IMR-90 (cell line): ENCODE measurements at regions not wholly inside any gene's neighbourhood (a gene's known extent, or its start where the extent isn't known, plus 50 kb on each side); places are given as distances from the start of the nearest gene placed in this dataset.

Experiments
- ATAC-seq: fragments of 200-7000 bp; cut with Tn5 transposase; 2 replicates; pipeline ENCODE4 v1.9.1; 2020; ENCODE audit warnings: low read depth, mild to moderate bottlenecking, moderate library complexity
- BruUV-seq: library from RNA; stranded (reverse); fragments of 400-500 nt; replicated peaks from 2 replicates; lab custom pipeline; 2021; lab: Mats Ljungman, UMichigan
- CTCF ChIA-PET: fragments of 300-600 bp; formaldehyde crosslinking; extraction: SDS; loops from one replicate; lab custom pipeline; 2021; ENCODE audit warnings: antibody characterized with exemption; lab: Yijun Ruan, JAX
- POLR2A ChIA-PET: fragments of 300-600 bp; sonication (Branson Sonifier 250); formaldehyde crosslinking; loops from one replicate; lab custom pipeline; 2022; ENCODE audit warnings: antibody characterized with exemption; ENCODE audit not compliant: unreplicated experiment; lab: Charles Lee
- DNase-seq: peaks from one replicate; pipeline ENCODE4 v3.0.0; 2013
- H2AFZ ChIP-seq: replicated peaks from 2 replicates; pipeline ENCODE3; 2013; ENCODE audit warnings: low read length, mild to moderate bottlenecking; ENCODE audit not compliant: poor library complexity
- H2AK5ac ChIP-seq: 2 replicates; pipeline ENCODE4 v1.6.1; 2013; ENCODE audit warnings: low read depth, low read length, inconsistent platforms
- H2AK9ac ChIP-seq: replicated peaks from 2 replicates; pipeline ENCODE3; 2013; ENCODE audit warnings: mild to moderate bottlenecking, low read depth, low read length, moderate library complexity; ENCODE audit not compliant: poor library complexity
- H2BK120ac ChIP-seq: 2 replicates; pipeline ENCODE4 v1.6.1; 2013; ENCODE audit warnings: low read depth, low read length, inconsistent platforms
- H2BK15ac ChIP-seq: 3 replicates; pipeline ENCODE4 v1.6.1; 2013; ENCODE audit warnings: low read depth, low read length, inconsistent platforms
- H2BK20ac ChIP-seq: 2 replicates; pipeline ENCODE4 v1.6.1; 2013; ENCODE audit warnings: low read depth, mild to moderate bottlenecking, inconsistent platforms, low read length, moderate library complexity
- H2BK5ac ChIP-seq: 2 replicates; pipeline ENCODE4 v1.6.1; 2013; ENCODE audit warnings: mild to moderate bottlenecking, low read depth, low read length, inconsistent platforms; ENCODE audit not compliant: poor library complexity, severe bottlenecking
- H3K14ac ChIP-seq: replicated peaks from 2 replicates; pipeline ENCODE4 v1.6.1; 2013; ENCODE audit warnings: low read depth, low read length, inconsistent platforms
- H3K18ac ChIP-seq: 2 replicates; pipeline ENCODE4 v1.6.1; 2013; ENCODE audit warnings: low read depth, low read length, control low read depth
- H3K23ac ChIP-seq: 2 replicates; pipeline ENCODE4 v1.6.1; 2013; ENCODE audit warnings: low read depth, low read length, inconsistent platforms
- H3K27ac ChIP-seq: 2 replicates; pipeline ENCODE4 v1.5.1; 2013; ENCODE audit warnings: mild to moderate bottlenecking, control low read depth, low read length; ENCODE audit not compliant: insufficient read depth
- H3K27me3 ChIP-seq: 2 replicates; pipeline ENCODE4 v1.6.1; 2013; ENCODE audit warnings: low read length; ENCODE audit not compliant: control insufficient read depth, insufficient read depth
- H3K36me3 ChIP-seq: 2 replicates; pipeline ENCODE4 v1.6.1; 2013; ENCODE audit warnings: low read length, mixed read lengths; ENCODE audit not compliant: control insufficient read depth, insufficient read depth
- H3K4ac ChIP-seq: 2 replicates; pipeline ENCODE4 v1.6.1; 2013; ENCODE audit warnings: low read depth, low read length, inconsistent platforms
- H3K4me1 ChIP-seq: 2 replicates; pipeline ENCODE4 v1.6.1; 2013; ENCODE audit warnings: low read length, mixed read lengths; ENCODE audit not compliant: control insufficient read depth, insufficient read depth
- H3K4me2 ChIP-seq: 2 replicates; pipeline ENCODE4 v1.6.1; 2013; ENCODE audit warnings: low read depth, mild to moderate bottlenecking, control low read depth, low read length, moderate library complexity
- H3K4me3 ChIP-seq: 2 replicates; pipeline ENCODE4 v1.5.1; 2013; ENCODE audit warnings: low read depth, mild to moderate bottlenecking, control low read depth, low read length, moderate library complexity; ENCODE audit not compliant: insufficient read depth
- H3K56ac ChIP-seq: 2 replicates; pipeline ENCODE4 v1.6.1; 2013; ENCODE audit warnings: low read length, inconsistent platforms; ENCODE audit not compliant: insufficient read depth; ENCODE audit errors: extremely low read depth
- H3K79me1 ChIP-seq, 2 experiments: 2 replicates each; pipeline ENCODE4 v1.6.1; 2013; ENCODE audit warnings: low read length in 2 of 2, inconsistent platforms in 1 of 2, low read depth in 1 of 2
- H3K9ac ChIP-seq: 2 replicates; pipeline ENCODE4 v1.6.1; 2013; ENCODE audit warnings: low read depth, low read length, control low read depth
- H3K9me1 ChIP-seq: 2 replicates; pipeline ENCODE4 v1.6.1; 2013; ENCODE audit warnings: low read length, inconsistent platforms; ENCODE audit not compliant: insufficient read depth
- H3K9me3 ChIP-seq: 2 replicates; pipeline ENCODE4 v1.6.1; 2013; ENCODE audit warnings: low read length; ENCODE audit not compliant: control insufficient read depth, insufficient read depth
- H4K20me1 ChIP-seq: 2 replicates; pipeline ENCODE4 v1.6.1; 2013; ENCODE audit warnings: low read length, inconsistent platforms; ENCODE audit not compliant: insufficient read depth
- H4K5ac ChIP-seq: 2 replicates; pipeline ENCODE4 v1.6.1; 2013; ENCODE audit warnings: mild to moderate bottlenecking, low read depth, low read length, control low read depth
- H4K8ac ChIP-seq, 2 experiments: 2 replicates each; pipeline ENCODE4 v1.6.1; 2013; ENCODE audit warnings: low read depth in 2 of 2, low read length in 2 of 2, control low read depth in 1 of 2, inconsistent platforms in 1 of 2
- H4K91ac ChIP-seq: 2 replicates; pipeline ENCODE4 v1.6.1; 2013; ENCODE audit warnings: low read depth, low read length, inconsistent platforms; ENCODE audit not compliant: insufficient read depth
- BHLHE40 ChIP-seq: fragments of 150-350 bp; IDR thresholded peaks from 2 replicates; pipeline ENCODE4 v1.6.1; 2016; ENCODE audit warnings: mild to moderate bottlenecking, low read depth, low read length
- CEBPB ChIP-seq: IDR thresholded peaks from 2 replicates; pipeline ENCODE4 v1.6.1; 2012; ENCODE audit warnings: low read depth, low read length, improper control_type of control experiment
- CHD1 ChIP-seq: IDR thresholded peaks from 2 replicates; pipeline ENCODE4 v1.6.1; 2012; ENCODE audit warnings: low read depth, low read length, improper control_type of control experiment
- FOS ChIP-seq: fragments of 150-350 bp; IDR thresholded peaks from 2 replicates; pipeline ENCODE4 v1.6.1; 2016; ENCODE audit warnings: low read depth, low read length
- MAFK ChIP-seq: IDR thresholded peaks from 2 replicates; pipeline ENCODE4 v1.6.1; 2012; ENCODE audit warnings: low read depth, low read length, improper control_type of control experiment
- MXI1 ChIP-seq: IDR thresholded peaks from 2 replicates; pipeline ENCODE4 v1.6.1; 2012; ENCODE audit warnings: low read depth, mild to moderate bottlenecking, low read length, moderate library complexity, borderline replicate concordance
- RAD21 ChIP-seq: IDR thresholded peaks from 2 replicates; pipeline ENCODE4 v1.6.1; 2012; ENCODE audit warnings: low read length, improper control_type of control experiment
- RCOR1 ChIP-seq: IDR thresholded peaks from 2 replicates; pipeline ENCODE4 v1.6.1; 2012; ENCODE audit warnings: mild to moderate bottlenecking, low read length, improper control_type of control experiment; ENCODE audit not compliant: insufficient replicate concordance
- RFX5 ChIP-seq: IDR thresholded peaks from 2 replicates; pipeline ENCODE4 v1.8.0; 2012; ENCODE audit warnings: low read depth, mild to moderate bottlenecking, low read length, moderate library complexity
- SMC3 ChIP-seq: fragments of 150-350 bp; IDR thresholded peaks from 2 replicates; pipeline ENCODE4 v1.6.1; 2016; ENCODE audit warnings: low read depth, mild to moderate bottlenecking, antibody characterized with exemption, low read length, moderate library complexity
- WGBS, 2 experiments: methylation state at CpG; one replicate each; pipeline versions ENCODE4 v1.1.5 to v1.1.7; 2013; ENCODE audit warnings: missing lambda C conversion rate in 2 of 2; ENCODE audit not compliant: insufficient read length in 1 of 2; ENCODE audit errors: extremely low coverage in 2 of 2; 5-methylcytosine and 5-hydroxymethylcytosine counted together
- dilution Hi-C: fragments of 300-500 bp; cut with HindIII; formaldehyde crosslinking; loops from one replicate; pipeline ENCODE4 v1.14.3; 2018; ENCODE audit warnings: low sequenced_read_pairs; ENCODE audit not compliant: unreplicated experiment
- in situ Hi-C: fragments of 300-500 bp; cut with MboI; formaldehyde crosslinking; loops from 3 replicates; pipeline ENCODE4 v1.14.3; 2019; ENCODE audit warnings: low sequenced_read_pairs, inconsistent platforms, mixed read lengths
- intact Hi-C: fragments of 100-400 bp; cut with micrococcal nuclease; formaldehyde crosslinking; loops from 2 replicates; pipeline ENCODE4 v1.10.0; 2022
- TF ChIP-seq, protein P1 (sequence below): conservative IDR thresholded peaks from 2 replicates; pipeline ENCODE4 v1.5.1; 2012; ENCODE audit warnings: mild to moderate bottlenecking, low read depth, low read length, improper control_type of control experiment
- TF ChIP-seq, protein P2 (sequence below): fragments of 150-350 bp; IDR thresholded peaks from 2 replicates; pipeline ENCODE4 v1.6.1; 2017; ENCODE audit warnings: mild to moderate bottlenecking, antibody characterized with exemption, low read length, low read depth

- TF ChIP-seq BHLHE40, result no peak
Observed at GRCh38 chr17:83190601-83191387, 111.4 kb downstream of the METRNL start (continued).

DNA sequence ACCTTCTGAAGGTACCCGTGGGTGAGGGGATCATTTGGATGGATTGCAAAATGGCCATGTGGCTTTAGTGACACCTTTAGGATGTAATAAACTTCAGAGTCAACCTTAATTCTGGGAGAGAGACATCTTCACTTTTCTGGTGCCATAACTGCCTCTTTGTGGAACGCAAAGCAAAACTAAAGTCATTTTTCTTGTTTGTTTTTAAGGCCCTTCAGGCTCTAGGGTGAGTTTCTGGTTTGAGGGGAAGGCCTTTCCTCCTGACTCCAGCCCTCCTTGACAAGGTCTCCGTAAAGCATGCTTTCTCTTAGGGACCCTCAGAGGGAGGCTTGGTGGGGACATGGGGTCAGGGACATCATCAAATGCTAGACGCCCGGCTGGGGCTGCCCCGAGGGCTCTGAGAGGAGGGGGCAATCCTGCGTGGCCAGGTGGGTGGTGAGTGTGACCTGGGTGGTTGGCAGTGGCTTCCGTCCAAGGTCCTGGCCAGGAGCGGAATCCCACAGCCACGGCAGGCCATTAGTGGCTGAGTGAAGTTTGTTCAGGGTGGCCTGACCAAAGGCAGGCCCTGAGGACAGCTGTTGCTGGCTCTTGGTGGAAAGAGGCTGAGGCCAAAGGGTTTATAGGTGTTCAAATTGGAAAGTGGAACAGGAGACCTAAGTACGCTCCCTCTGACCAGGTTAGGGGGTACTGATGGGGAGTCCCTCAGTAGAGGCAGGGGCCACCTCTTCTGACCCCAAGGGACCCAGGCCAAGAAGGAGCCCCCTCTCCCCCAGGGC lies 112.2 kb downstream of the METRNL start:
- dilution Hi-C loops, result no loop called here
- H3K14ac ChIP-seq, result no peak overlapping the region
- ATAC-seq, result no peak
- no peaks in the 10 kb centered on the region for H3K36me3 ChIP-seq
- no peak overlapping the region for H2BK5ac ChIP-seq
- no peak overlapping the region; the same call in 1 of the 2 replicates for H2AK5ac ChIP-seq
- no peak for DNase-seq
- TF ChIP-seq RFX5 (no peak), SMC3 (no peak), MXI1 (no peak), CEBPB (no peak), MAFK (no peak), CHD1 (no peak), RAD21 (no peak), BHLHE40 (no peak), FOS (no peak), RCOR1 (no peak)
- TF ChIP-seq, protein P1, sequence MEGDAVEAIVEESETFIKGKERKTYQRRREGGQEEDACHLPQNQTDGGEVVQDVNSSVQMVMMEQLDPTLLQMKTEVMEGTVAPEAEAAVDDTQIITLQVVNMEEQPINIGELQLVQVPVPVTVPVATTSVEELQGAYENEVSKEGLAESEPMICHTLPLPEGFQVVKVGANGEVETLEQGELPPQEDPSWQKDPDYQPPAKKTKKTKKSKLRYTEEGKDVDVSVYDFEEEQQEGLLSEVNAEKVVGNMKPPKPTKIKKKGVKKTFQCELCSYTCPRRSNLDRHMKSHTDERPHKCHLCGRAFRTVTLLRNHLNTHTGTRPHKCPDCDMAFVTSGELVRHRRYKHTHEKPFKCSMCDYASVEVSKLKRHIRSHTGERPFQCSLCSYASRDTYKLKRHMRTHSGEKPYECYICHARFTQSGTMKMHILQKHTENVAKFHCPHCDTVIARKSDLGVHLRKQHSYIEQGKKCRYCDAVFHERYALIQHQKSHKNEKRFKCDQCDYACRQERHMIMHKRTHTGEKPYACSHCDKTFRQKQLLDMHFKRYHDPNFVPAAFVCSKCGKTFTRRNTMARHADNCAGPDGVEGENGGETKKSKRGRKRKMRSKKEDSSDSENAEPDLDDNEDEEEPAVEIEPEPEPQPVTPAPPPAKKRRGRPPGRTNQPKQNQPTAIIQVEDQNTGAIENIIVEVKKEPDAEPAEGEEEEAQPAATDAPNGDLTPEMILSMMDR, result no peak
- TF ChIP-seq, protein P2, sequence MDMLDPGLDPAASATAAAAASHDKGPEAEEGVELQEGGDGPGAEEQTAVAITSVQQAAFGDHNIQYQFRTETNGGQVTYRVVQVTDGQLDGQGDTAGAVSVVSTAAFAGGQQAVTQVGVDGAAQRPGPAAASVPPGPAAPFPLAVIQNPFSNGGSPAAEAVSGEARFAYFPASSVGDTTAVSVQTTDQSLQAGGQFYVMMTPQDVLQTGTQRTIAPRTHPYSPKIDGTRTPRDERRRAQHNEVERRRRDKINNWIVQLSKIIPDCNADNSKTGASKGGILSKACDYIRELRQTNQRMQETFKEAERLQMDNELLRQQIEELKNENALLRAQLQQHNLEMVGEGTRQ, result no peak
- H4K5ac ChIP-seq, result no peak overlapping the region
- no peak overlapping the region for H2AK9ac ChIP-seq
- no peak overlapping the region for H3K4ac ChIP-seq
- peaks cover 9% of the 10 kb centered on the region; the same call in 1 of the 2 replicates for H3K9me1 ChIP-seq
- peaks cover 23% of the 10 kb centered on the region for H3K4me1 ChIP-seq
- WGBS, 2 experiments, result 80% methylated on average over 1 of the region's 11 CpGs; no CpG with 5 or more reads in 1 of the 2 experiments
- POLR2A ChIA-PET, result no interaction called here
- BruUV-seq, result no TSS peak
- H2AFZ ChIP-seq, result peak overlapping the region; percentile 81
- intact Hi-C loops, result no loop called here
- H4K91ac ChIP-seq, result no peak overlapping the region
- H3K27ac ChIP-seq, result no peak overlapping the region
- no peaks in the 10 kb centered on the region; a peak in 1 of 4 replicates for H3K79me1 ChIP-seq
- no peak overlapping the region for H3K4me3 ChIP-seq
- H3K4me2 ChIP-seq, result no peak overlapping the region
- H3K56ac ChIP-seq, result no peak overlapping the region
- H3K18ac ChIP-seq, result no peak overlapping the region
- H4K8ac ChIP-seq, result no peak overlapping the region
- H3K9ac ChIP-seq, result no peak overlapping the region
- H2BK15ac ChIP-seq, result no peak overlapping the region
- H3K27me3 ChIP-seq, result peaks cover 17% of the 10 kb centered on the region
- no peak overlapping the region for H2BK120ac ChIP-seq
- peaks cover 14% of the 10 kb centered on the region; the same call in 1 of the 2 replicates for H4K20me1 ChIP-seq
- CTCF ChIA-PET, result no interaction called here
- no peak overlapping the region for H3K23ac ChIP-seq
- peaks cover 14% of the 10 kb centered on the region for H3K9me3 ChIP-seq
- in situ Hi-C loops, result no loop called here
- no peak overlapping the region for H2BK20ac ChIP-seq
